ENCODE measurements at regions not wholly inside any gene's neighbourhood (a gene's known extent, or its start where the extent isn't known, plus 50 kb on each side); places are given as distances from the start of the nearest gene placed in this dataset.
"Not testable (repeated sequence)": the region's sequence is repeated elsewhere in the genome, so short reads cannot be mapped to it uniquely, and the experiment has no call there.

DNA sequence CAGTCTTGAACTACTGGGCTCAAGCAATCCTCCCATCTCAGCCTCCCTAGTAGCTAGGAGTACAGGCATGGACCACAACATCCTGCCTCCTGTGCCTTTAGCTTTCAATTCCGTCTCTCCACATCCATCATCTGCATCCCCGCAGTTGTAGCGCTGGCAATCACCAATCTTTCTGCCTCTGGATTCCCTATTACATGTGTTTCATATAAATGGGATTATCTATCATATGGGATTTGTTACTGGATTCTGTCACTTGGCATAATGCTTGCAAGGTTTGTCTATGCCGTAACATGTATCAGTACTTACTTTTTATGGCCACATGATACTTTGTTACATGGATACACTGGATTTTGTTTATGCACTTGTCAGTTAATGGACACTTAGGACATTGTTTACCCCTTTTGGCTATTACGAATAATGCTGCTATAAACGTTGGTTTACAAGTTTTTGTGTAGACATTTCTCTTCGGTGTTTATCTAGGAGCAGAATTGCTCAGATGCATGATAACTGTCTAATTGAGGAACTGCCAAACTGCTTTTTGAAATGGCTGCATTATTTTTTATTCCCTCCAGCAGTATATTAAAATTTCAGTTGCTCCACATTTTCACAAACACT, 1223.9 kb downstream of the FOXD4L5 start:
- Histone ChIP-seq H3K36me3 (ENCODE audit: control insufficient read depth, insufficient read depth, low read length) (no peaks in the 10 kb centered on the region), H3K9ac (ENCODE audit: insufficient read depth in 1 of 2, low read depth in 2 of 2, low read length in 2 of 2) (no peak overlapping the region), H3K4me2 (ENCODE audit: insufficient read depth, low read length) (no peak overlapping the region), H3K79me2 (ENCODE audit: control insufficient read depth, insufficient read depth, low read length) (no peaks in the 10 kb centered on the region), H3K27ac (ENCODE audit: extremely low read depth, low read depth, low read length) (no peak overlapping the region), H3K27me3 (ENCODE audit: control insufficient read depth in 2 of 2, insufficient read depth in 2 of 2, low read length in 2 of 2) (no peaks in the 10 kb centered on the region), H3K9me3 (replicated peaks; ENCODE audit: control insufficient read depth, insufficient read depth, low read depth, low read length) (no peaks in the 10 kb centered on the region), H3K4me1 (replicated peaks in 1 of 2; ENCODE audit: control insufficient read depth in 2 of 2, insufficient read depth in 2 of 2, low read length in 2 of 2) (no peaks in the 10 kb centered on the region), H2AFZ (ENCODE audit: low read depth, low read length) (no peak overlapping the region), H4K20me1 (replicated peaks; ENCODE audit: control insufficient read depth, insufficient read depth, low read length) (no peaks in the 10 kb centered on the region), H3K9me1 (ENCODE audit: control insufficient read depth, insufficient read depth, low read length) (no peaks in the 10 kb centered on the region), H3K4me3 (no peak overlapping the region)
- DNase-seq (ENCODE audit: extremely low read depth in 1 of 4, low spot score in 3 of 4): no peak
- 47% methylated on average over 6 of the region's 7 CpGs for WGBS (ENCODE audit: insufficient coverage, low coverage, missing lambda C conversion rate)
- TF ChIP-seq ZNF766 (CRISPR knock-in tag; conservative IDR thresholded peaks at IDR 0.05) (no peak), C11orf30 (IDR thresholded peaks at IDR 0.05; ENCODE audit: low read depth) (no peak), KLF16 (IDR thresholded peaks at IDR 0.05) (no peak), TAL1 (IDR thresholded peaks at IDR 0.05) (no peak), NEUROD1 (IDR thresholded peaks at IDR 0.05; ENCODE audit: borderline replicate concordance, low read depth, low read length, partially characterized antibody) (no peak), RBM39 (optimal IDR thresholded peaks at IDR 0.05; ENCODE audit: low read depth, low read length) (no peak), CEBPG (CRISPR knock-in tag; IDR thresholded peaks at IDR 0.05) (no peak), CEBPG (tag; conservative IDR thresholded peaks at IDR 0.05 in 1 of 2, IDR thresholded peaks at IDR 0.05 in 1 of 2) (no peak)
- no peak for ATAC-seq
- ChIA-PET CTCF (ENCODE audit: low intra/inter-chr PET ratio) (no interaction called here), POLR2A (no interaction called here)
- no peak for FAIRE-seq
- intact Hi-C loops (cut with micrococcal nuclease): no loop called here
- no TSS peak for BruUV-seq (replicated peaks)
- in situ Hi-C loops (cut with MboI): no loop called here

DNA sequence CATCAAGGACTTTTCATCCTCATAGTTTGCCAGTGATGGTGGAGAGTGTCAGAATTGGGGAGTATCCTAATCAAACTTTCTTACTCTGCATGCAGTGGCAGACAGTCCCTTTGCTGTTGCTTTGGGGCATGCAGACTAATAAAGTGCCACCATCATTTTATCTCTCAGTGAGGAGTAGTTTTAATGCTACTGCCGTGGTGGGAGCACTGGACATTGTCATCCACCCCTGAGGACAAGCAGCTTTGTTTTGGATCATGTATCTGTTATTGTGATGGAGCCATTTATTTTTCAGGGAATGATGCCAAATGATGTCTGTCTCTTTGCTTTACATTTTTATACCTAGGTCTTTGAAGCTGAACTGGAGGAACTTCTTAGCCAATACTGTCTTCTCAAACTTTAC, 1226.9 kb downstream of the FOXD4L5 start:
- H3K36me3 ChIP-seq (ENCODE audit: control insufficient read depth, insufficient read depth, low read length); H3K9ac ChIP-seq (ENCODE audit: insufficient read depth in 1 of 2, low read depth in 2 of 2, low read length in 2 of 2); H4K20me1 ChIP-seq (replicated peaks; ENCODE audit: control insufficient read depth, insufficient read depth, low read length); H3K27me3 ChIP-seq (ENCODE audit: control insufficient read depth in 2 of 2, insufficient read depth in 2 of 2, low read length in 2 of 2); H3K4me2 ChIP-seq (ENCODE audit: insufficient read depth, low read length); BruUV-seq (replicated peaks); H3K9me1 ChIP-seq (ENCODE audit: control insufficient read depth, insufficient read depth, low read length); intact Hi-C loops (cut with micrococcal nuclease); POLR2A ChIA-PET; H3K4me1 ChIP-seq (replicated peaks in 1 of 2; ENCODE audit: control insufficient read depth in 2 of 2, insufficient read depth in 2 of 2, low read length in 2 of 2); CTCF ChIA-PET (ENCODE audit: low intra/inter-chr PET ratio); H3K9me3 ChIP-seq (replicated peaks; ENCODE audit: control insufficient read depth, insufficient read depth, low read depth, low read length); H2AFZ ChIP-seq (ENCODE audit: low read depth, low read length); DNase-seq (ENCODE audit: extremely low read depth in 1 of 4, low spot score in 3 of 4); ATAC-seq; in situ Hi-C loops (cut with MboI); H3K4me3 ChIP-seq; H3K79me2 ChIP-seq (ENCODE audit: control insufficient read depth, insufficient read depth, low read length); H3K27ac ChIP-seq (ENCODE audit: extremely low read depth, low read depth, low read length); FAIRE-seq: not testable (repeated sequence)
- WGBS (ENCODE audit: insufficient coverage, low coverage, missing lambda C conversion rate): 0% methylated on average over 1 of the region's 1 CpG

All from K562 (cell line).